Karpas-422 (cell line): ENCODE measurements at regions not wholly inside any gene's neighbourhood (a gene's known extent, or its start where the extent isn't known, plus 50 kb on each side); places are given as distances from the start of the nearest gene placed in this dataset.

Experiments
- DNase-seq: peaks from one replicate; pipeline ENCODE4 v3.0.0-alpha.2; 2015
- H2AFZ ChIP-seq: fragments of 200-600 bp; sonication (generic); 2 replicates; pipeline ENCODE4 v1.6.1; 2014; ENCODE audit warnings: antibody characterized with exemption, low read length, mixed read lengths
- H3K27ac ChIP-seq: fragments of 200-600 bp; sonication (generic); 2 replicates; pipeline ENCODE4 v1.5.1; 2014; ENCODE audit warnings: mild to moderate bottlenecking, low read length, moderate library complexity
- H3K27me3 ChIP-seq: fragments of 200-600 bp; sonication (generic); 2 replicates; pipeline ENCODE4 v1.6.1; 2014; ENCODE audit warnings: low read length, mixed read lengths
- H3K36me3 ChIP-seq: fragments of 200-600 bp; sonication (generic); 2 replicates; pipeline ENCODE4 v1.6.1; 2014; ENCODE audit warnings: low read length, mixed read lengths; ENCODE audit not compliant: insufficient read depth
- H3K4me1 ChIP-seq: fragments of 200-600 bp; sonication (generic); 2 replicates; pipeline ENCODE4 v1.6.1; 2014; ENCODE audit warnings: mild to moderate bottlenecking, low read length, mixed read lengths
- H3K4me2 ChIP-seq: fragments of 200-600 bp; sonication (generic); 2 replicates; pipeline ENCODE4 v1.6.1; 2014; ENCODE audit warnings: low read length, low read depth, mild to moderate bottlenecking; ENCODE audit not compliant: poor library complexity, severe bottlenecking
- H3K4me3 ChIP-seq: fragments of 200-600 bp; sonication (generic); 2 replicates; pipeline ENCODE4 v1.5.1; 2014; ENCODE audit warnings: mild to moderate bottlenecking, antibody characterized with exemption, low read length, mixed read lengths
- H3K79me2 ChIP-seq: fragments of 200-600 bp; sonication (generic); 2 replicates; pipeline ENCODE4 v1.6.1; 2014; ENCODE audit warnings: mild to moderate bottlenecking, low read length, mixed read lengths
- H3K9ac ChIP-seq: fragments of 200-600 bp; sonication (generic); 2 replicates; pipeline ENCODE4 v1.6.0; 2014; ENCODE audit warnings: low read length
- H3K9me2 ChIP-seq: fragments of 200-600 bp; sonication (generic), shearing (Covaris generic); replicated peaks from 2 replicates; pipeline ENCODE4 v1.6.0; 2014; ENCODE audit warnings: mild to moderate bottlenecking, low read length, moderate library complexity; ENCODE audit not compliant: insufficient read depth
- H3K9me3 ChIP-seq: fragments of 300-700, 200-600 bp; sonication (generic); 2 replicates; pipeline ENCODE4 v1.6.1; 2014; ENCODE audit warnings: low read length, mixed read lengths
- H4K20me1 ChIP-seq: fragments of 200-600 bp; sonication (generic); 2 replicates; pipeline ENCODE4 v1.6.1; 2014; ENCODE audit warnings: mild to moderate bottlenecking, antibody characterized with exemption, low read length, low read depth; ENCODE audit not compliant: insufficient read depth

- H3K4me2 ChIP-seq = no peak overlapping the region
These were observed 143.8 kb downstream of the FGF1 start for GRCh38 chr5:142542078-142542477.

GRCh38 chr5:142540922-142541422, 144.9 kb downstream of the FGF1 start:
- H3K9me3 ChIP-seq = no peaks in the 10 kb centered on the region
- H3K4me1 ChIP-seq = no peaks in the 10 kb centered on the region
- H3K27ac ChIP-seq = no peak overlapping the region
- H3K27me3 ChIP-seq = no peaks in the 10 kb centered on the region
- no peak overlapping the region for H3K4me3 ChIP-seq
- no peaks in the 10 kb centered on the region for H3K9me2 ChIP-seq
- no peak overlapping the region for H3K9ac ChIP-seq
- H3K36me3 ChIP-seq = no peaks in the 10 kb centered on the region
- H3K4me2 ChIP-seq = no peak overlapping the region
- no peak for DNase-seq
- no peak overlapping the region for H2AFZ ChIP-seq
- no peaks in the 10 kb centered on the region for H4K20me1 ChIP-seq
- H3K79me2 ChIP-seq = no peaks in the 10 kb centered on the region

More at GRCh38 chr5:142542078-142542477, 143.8 kb downstream of the FGF1 start:
- H3K27ac ChIP-seq = no peak overlapping the region
- no peak overlapping the region for H3K9ac ChIP-seq
- no peak overlapping the region for H2AFZ ChIP-seq
- no peak for DNase-seq
- no peaks in the 10 kb centered on the region for H3K79me2 ChIP-seq
- no peaks in the 10 kb centered on the region for H3K36me3 ChIP-seq
- H3K27me3 ChIP-seq = no peaks in the 10 kb centered on the region
- no peaks in the 10 kb centered on the region for H3K4me1 ChIP-seq
- no peaks in the 10 kb centered on the region for H3K9me3 ChIP-seq
- no peaks in the 10 kb centered on the region for H3K9me2 ChIP-seq
- no peaks in the 10 kb centered on the region for H4K20me1 ChIP-seq
- H3K4me3 ChIP-seq = no peak overlapping the region

- no peak overlapping the region for H3K27ac ChIP-seq
- H3K9me2 ChIP-seq = no peaks in the 10 kb centered on the region
- H4K20me1 ChIP-seq = no peaks in the 10 kb centered on the region
- no peak for DNase-seq
- no peaks in the 10 kb centered on the region for H3K27me3 ChIP-seq
- H3K79me2 ChIP-seq = no peaks in the 10 kb centered on the region
- H2AFZ ChIP-seq = no peak overlapping the region
- no peak overlapping the region for H3K9ac ChIP-seq
- no peaks in the 10 kb centered on the region for H3K4me1 ChIP-seq
- H3K9me3 ChIP-seq = no peaks in the 10 kb centered on the region
- no peak overlapping the region for H3K4me3 ChIP-seq
- no peaks in the 10 kb centered on the region for H3K36me3 ChIP-seq
- H3K4me2 ChIP-seq = no peak overlapping the region
These were observed 146.6 kb downstream of the FGF1 start for GRCh38 chr5:142539154-142539740.

GRCh38 chr5:142537938-142538337, 148.0 kb downstream of the FGF1 start:
- no peaks in the 10 kb centered on the region for H3K79me2 ChIP-seq
- H3K4me3 ChIP-seq = no peak overlapping the region
- H3K27ac ChIP-seq = no peak overlapping the region
- no peaks in the 10 kb centered on the region for H3K27me3 ChIP-seq
- no peaks in the 10 kb centered on the region for H3K4me1 ChIP-seq
- H3K36me3 ChIP-seq = no peaks in the 10 kb centered on the region
- DNase-seq = peak; percentile 42
- no peak overlapping the region for H3K9ac ChIP-seq
- no peaks in the 10 kb centered on the region for H3K9me2 ChIP-seq
- no peaks in the 10 kb centered on the region for H3K9me3 ChIP-seq
- H4K20me1 ChIP-seq = no peaks in the 10 kb centered on the region
- H2AFZ ChIP-seq = no peak overlapping the region
- no peak overlapping the region for H3K4me2 ChIP-seq

- no peaks in the 10 kb centered on the region for H3K36me3 ChIP-seq
- no peaks in the 10 kb centered on the region for H3K9me2 ChIP-seq
- no peaks in the 10 kb centered on the region for H3K27me3 ChIP-seq
- no peaks in the 10 kb centered on the region for H3K79me2 ChIP-seq
- no peak overlapping the region for H3K4me3 ChIP-seq
- H3K27ac ChIP-seq = no peak overlapping the region
- no peak for DNase-seq
- no peak overlapping the region for H3K4me2 ChIP-seq
- no peaks in the 10 kb centered on the region for H3K4me1 ChIP-seq
- H2AFZ ChIP-seq = no peak overlapping the region
- H4K20me1 ChIP-seq = no peaks in the 10 kb centered on the region
- H3K9me3 ChIP-seq = no peaks in the 10 kb centered on the region
- H3K9ac ChIP-seq = no peak overlapping the region
These were observed 153.1 kb downstream of the FGF1 start for GRCh38 chr5:142532781-142533176.

- Histone ChIP-seq H3K4me1 (no peaks in the 10 kb centered on the region), H3K9ac (no peak overlapping the region), H4K20me1 (no peaks in the 10 kb centered on the region), H3K4me3 (no peak overlapping the region), H3K9me3 (no peaks in the 10 kb centered on the region), H2AFZ (no peak overlapping the region), H3K4me2 (no peak overlapping the region), H3K36me3 (no peaks in the 10 kb centered on the region), H3K27ac (no peak overlapping the region), H3K9me2 (no peaks in the 10 kb centered on the region), H3K79me2 (no peaks in the 10 kb centered on the region), H3K27me3 (no peaks in the 10 kb centered on the region)
- DNase-seq = no peak
These were observed 153.7 kb downstream of the FGF1 start for GRCh38 chr5:142531977-142532780.

- H3K9me3 ChIP-seq = no peaks in the 10 kb centered on the region
- no peak overlapping the region for H3K27ac ChIP-seq
- H3K4me2 ChIP-seq = no peak overlapping the region
- no peaks in the 10 kb centered on the region for H3K27me3 ChIP-seq
- H3K79me2 ChIP-seq = no peaks in the 10 kb centered on the region
- H3K9ac ChIP-seq = no peak overlapping the region
- no peak overlapping the region for H3K4me3 ChIP-seq
- DNase-seq = no peak
- no peaks in the 10 kb centered on the region for H3K4me1 ChIP-seq
- H3K9me2 ChIP-seq = no peaks in the 10 kb centered on the region
- no peak overlapping the region for H2AFZ ChIP-seq
- no peaks in the 10 kb centered on the region for H4K20me1 ChIP-seq
- H3K36me3 ChIP-seq = no peaks in the 10 kb centered on the region
These were observed 155.0 kb downstream of the FGF1 start for GRCh38 chr5:142530904-142531303.

GRCh38 chr5:142529626-142530278, 156.1 kb downstream of the FGF1 start:
- Histone ChIP-seq H3K4me3 (no peak overlapping the region), H3K27ac (no peak overlapping the region), H3K9me2 (no peaks in the 10 kb centered on the region), H3K27me3 (no peaks in the 10 kb centered on the region), H3K4me1 (no peaks in the 10 kb centered on the region), H3K4me2 (no peak overlapping the region), H4K20me1 (no peaks in the 10 kb centered on the region), H3K9ac (no peak overlapping the region), H3K36me3 (no peaks in the 10 kb centered on the region), H3K79me2 (no peaks in the 10 kb centered on the region), H3K9me3 (no peaks in the 10 kb centered on the region), H2AFZ (no peak overlapping the region)
- no peak for DNase-seq
